NCI-H1092 treated with DMSO at 0.1 percent for 48 hours (cell line): ENCODE measurements at regions not wholly inside any gene's neighbourhood (a gene's known extent, or its start where the extent isn't known, plus 50 kb on each side); places are given as distances from the start of the nearest gene placed in this dataset.

Experiments used
- DNase-seq: peaks from one replicate; lab custom pipeline; 2025; lab: John Stamatoyannopoulos, UW

- DNase-seq, result no peak
Observed at GRCh38 chr13:105363261-105364190, 1171.9 kb downstream of the EFNB2 start.

GRCh38 chr13:105353654-105354053 is 1181.8 kb downstream of the EFNB2 start:
- DNase-seq, result no peak

GRCh38 chr13:105349082-105349723 is 1186.3 kb downstream of the EFNB2 start:
- no peak for DNase-seq

GRCh38 chr13:105346141-105346775 is 1189.2 kb downstream of the EFNB2 start:
- no peak for DNase-seq

GRCh38 chr13:105345730-105346129 is 1189.7 kb downstream of the EFNB2 start:
- DNase-seq, result no peak

GRCh38 chr13:105345131-105345530 is 1190.3 kb downstream of the EFNB2 start:
- no peak for DNase-seq

- no peak for DNase-seq
Observed at GRCh38 chr13:105343134-105343806, 1192.2 kb downstream of the EFNB2 start.

GRCh38 chr13:105342281-105342820 is 1193.1 kb downstream of the EFNB2 start:
- DNase-seq, result no peak

GRCh38 chr13:105341758-105342157 is 1193.7 kb downstream of the EFNB2 start:
- no peak for DNase-seq

- DNase-seq, result no peak
Observed at GRCh38 chr13:105341256-105341655, 1194.2 kb downstream of the EFNB2 start.

GRCh38 chr13:105340061-105340606 is 1195.3 kb downstream of the EFNB2 start:
- no peak for DNase-seq

GRCh38 chr13:105338773-105339172 is 1196.7 kb downstream of the EFNB2 start:
- no peak for DNase-seq

GRCh38 chr13:105338006-105338405 is 1197.5 kb downstream of the EFNB2 start:
- DNase-seq, result no peak

GRCh38 chr13:105336706-105337576 is 1198.5 kb downstream of the EFNB2 start:
- DNase-seq, result no peak

- DNase-seq, result no peak
Observed at GRCh38 chr13:105334211-105334610, 1201.3 kb downstream of the EFNB2 start.

- no peak for DNase-seq
Observed at GRCh38 chr13:105333416-105333815, 1202.0 kb downstream of the EFNB2 start.

GRCh38 chr13:105329359-105329758 is 1206.1 kb downstream of the EFNB2 start:
- no peak for DNase-seq

- no peak for DNase-seq
Observed at GRCh38 chr13:105328212-105328611, 1207.2 kb downstream of the EFNB2 start.

- DNase-seq, result no peak
Observed at GRCh38 chr13:105327581-105328126, 1207.8 kb downstream of the EFNB2 start.

- no peak for DNase-seq
Observed at GRCh38 chr13:105319875-105320274, 1215.6 kb downstream of the EFNB2 start.
